Keratinocyte (primary cell): ENCODE measurements at regions not wholly inside any gene's neighbourhood (a gene's known extent, or its start where the extent isn't known, plus 50 kb on each side); places are given as distances from the start of the nearest gene placed in this dataset.

Experiments used
- DNase-seq: peaks from one replicate; pipeline ENCODE4 v3.0.0-alpha.2; 2011; ENCODE audit warnings: low read depth, missing footprints, low spot score
- FAIRE-seq: peaks from 2 replicates; lab custom pipeline; 2011; peaks lifted over from hg19 to GRCh38; lab: Jason Lieb, UNC
- H2AFZ ChIP-seq: 2 replicates; pipeline ENCODE4 v1.6.0; 2012; ENCODE audit warnings: low read length, control low read depth, inconsistent platforms; ENCODE audit not compliant: control insufficient read depth
- H3K27ac ChIP-seq: 2 replicates; pipeline ENCODE4 v1.5.1; 2011; ENCODE audit warnings: low read length; ENCODE audit not compliant: control insufficient read depth, insufficient read depth
- H3K27me3 ChIP-seq: 3 replicates; pipeline ENCODE4 v1.6.0; 2011; ENCODE audit warnings: low read length; ENCODE audit not compliant: control insufficient read depth, insufficient read depth; ENCODE audit errors: extremely low read depth
- H3K36me3 ChIP-seq, 2 experiments: 2 replicates in 1 of 2; 3 replicates in 1 of 2; pipeline ENCODE4 v1.5.1; 2011; ENCODE audit warnings: low read length in 2 of 2, mild to moderate bottlenecking in 1 of 2; ENCODE audit not compliant: control insufficient read depth in 2 of 2, insufficient read depth in 2 of 2; ENCODE audit errors: extremely low read depth in 1 of 2
- H3K4me1 ChIP-seq: 3 replicates; pipeline ENCODE4 v1.5.1; 2011; ENCODE audit warnings: low read length; ENCODE audit not compliant: control insufficient read depth, insufficient read depth; ENCODE audit errors: extremely low read depth
- H3K4me2 ChIP-seq: 3 replicates; pipeline ENCODE4 v1.6.0; 2011; ENCODE audit warnings: low read depth, low read length; ENCODE audit not compliant: control insufficient read depth, insufficient read depth; ENCODE audit errors: extremely low read depth
- H3K4me3 ChIP-seq, 3 experiments: fragments of 200-600 bp in 1 of 3; sonication (generic) in 1 of 3; 2 replicates in 2 of 3; 3 replicates in 1 of 3; pipeline ENCODE4 v1.5.1; 2011 to 2016; ENCODE audit warnings: low read length in 3 of 3, mild to moderate bottlenecking in 3 of 3, control low read depth in 2 of 3, inconsistent platforms in 1 of 3, low read depth in 1 of 3, mixed read lengths in 1 of 3, mixed run types in 1 of 3, moderate library complexity in 1 of 3; ENCODE audit not compliant: control insufficient read depth in 2 of 3, insufficient read depth in 2 of 3; ENCODE audit errors: extremely low read depth in 1 of 3
- H3K79me2 ChIP-seq: 2 replicates; pipeline ENCODE4 v1.6.0; 2012; ENCODE audit warnings: low read length; ENCODE audit not compliant: control insufficient read depth, insufficient read depth
- H3K9ac ChIP-seq: 3 replicates; pipeline ENCODE4 v1.6.0; 2011; ENCODE audit warnings: low read length; ENCODE audit not compliant: control insufficient read depth, insufficient read depth; ENCODE audit errors: extremely low read depth
- H3K9me1 ChIP-seq: 3 replicates; pipeline ENCODE4 v1.6.0; 2011; ENCODE audit warnings: low read length; ENCODE audit not compliant: control insufficient read depth, insufficient read depth; ENCODE audit errors: extremely low read depth
- H3K9me3 ChIP-seq: 2 replicates; pipeline ENCODE4 v1.5.1; 2012; ENCODE audit warnings: low read depth, low read length; ENCODE audit not compliant: control insufficient read depth
- H4K20me1 ChIP-seq: 3 replicates; pipeline ENCODE4 v1.6.0; 2011; ENCODE audit warnings: low read length; ENCODE audit not compliant: control insufficient read depth, insufficient read depth; ENCODE audit errors: extremely low read depth
- CTCF ChIP-seq, 3 experiments: IDR thresholded peaks in 1 of 3; conservative IDR thresholded peaks in 1 of 3; optimal IDR thresholded peaks in 1 of 3; 2 replicates in 2 of 3; 3 replicates in 1 of 3; pipeline versions ENCODE3 to v1.5.1; 2011; ENCODE audit warnings: low read length in 3 of 3, mild to moderate bottlenecking in 3 of 3, moderate library complexity in 2 of 3, control low read depth in 1 of 3, inconsistent platforms in 1 of 3; ENCODE audit not compliant: insufficient read depth in 2 of 3; ENCODE audit errors: extremely low read depth in 1 of 3
- EZH2 ChIP-seq: IDR thresholded peaks from one replicate; pipeline ENCODE4 v1.6.1; 2012; ENCODE audit warnings: inconsistent platforms, mild to moderate bottlenecking, low read length, moderate library complexity
- dilution Hi-C: fragments of 300-500 bp; cut with MboI; formaldehyde crosslinking; loops from one replicate; pipeline ENCODE4 v1.7.0; 2020; ENCODE audit warnings: low sequenced_read_pairs; ENCODE audit not compliant: extremely low pct_ligation_motif_present

GRCh38 chr9:36479101-36479500 lies 79.0 kb upstream of the RNF38 start:
- no peak overlapping the region for H3K27ac ChIP-seq
- no peaks in the 10 kb centered on the region for H3K27me3 ChIP-seq
- no peak overlapping the region for H3K4me2 ChIP-seq
- no peaks in the 10 kb centered on the region for H3K9me3 ChIP-seq
- no peaks in the 10 kb centered on the region for H3K4me1 ChIP-seq
- no peak overlapping the region for H2AFZ ChIP-seq
- no peak overlapping the region for H3K4me3 ChIP-seq
- no peaks in the 10 kb centered on the region for H4K20me1 ChIP-seq
- FAIRE-seq (no peak), DNase-seq (no peak)
- dilution Hi-C loops, result no loop called here
- no peaks in the 10 kb centered on the region for H3K9me1 ChIP-seq
- H3K9ac ChIP-seq, result no peak overlapping the region
- H3K79me2 ChIP-seq, result peaks cover 24% of the 10 kb centered on the region
- TF ChIP-seq EZH2, result no peak
- no peak for TF ChIP-seq CTCF (optimal IDR thresholded peaks at IDR 0.05 in 1 of 3, IDR thresholded peaks at IDR 0.05 in 1 of 3, conservative IDR thresholded peaks at IDR 0.05 in 1 of 3; ENCODE audit: extremely low read depth in 1 of 3, insufficient read depth in 2 of 3, low read length in 3 of 3)
- no peaks in the 10 kb centered on the region for H3K36me3 ChIP-seq

- H3K9me3 ChIP-seq, result no peaks in the 10 kb centered on the region
- peak overlapping the region; percentile 31 for H3K9ac ChIP-seq
- H4K20me1 ChIP-seq, result no peaks in the 10 kb centered on the region
- H3K79me2 ChIP-seq, result peaks cover 20% of the 10 kb centered on the region
- H3K4me1 ChIP-seq, result peaks cover 12% of the 10 kb centered on the region
- TF ChIP-seq EZH2, result no peak
- no peak for TF ChIP-seq CTCF (optimal IDR thresholded peaks at IDR 0.05 in 1 of 3, IDR thresholded peaks at IDR 0.05 in 1 of 3, conservative IDR thresholded peaks at IDR 0.05 in 1 of 3; ENCODE audit: extremely low read depth in 1 of 3, insufficient read depth in 2 of 3, low read length in 3 of 3)
- no peak for DNase-seq
- H3K27me3 ChIP-seq, result no peaks in the 10 kb centered on the region
- H3K36me3 ChIP-seq, result no peaks in the 10 kb centered on the region
- H3K4me3 ChIP-seq, result peak overlapping the region in 2 of 3 experiments; percentile 48 to 68
- no peak for FAIRE-seq
- H3K4me2 ChIP-seq, result peak overlapping the region; percentile 83
- H2AFZ ChIP-seq, result peak overlapping the region; percentile 37
- H3K27ac ChIP-seq, result peak overlapping the region; percentile 63
- dilution Hi-C loops, result no loop called here
- no peaks in the 10 kb centered on the region for H3K9me1 ChIP-seq
These were observed 71.3 kb upstream of the RNF38 start for GRCh38 chr9:36471359-36471758.
